Smooth muscle cell (in vitro differentiated cells): ENCODE measurements at regions not wholly inside any gene's neighbourhood (a gene's known extent, or its start where the extent isn't known, plus 50 kb on each side); places are given as distances from the start of the nearest gene placed in this dataset.
"Not testable (repeated sequence)": the region's sequence is repeated elsewhere in the genome, so short reads cannot be mapped to it uniquely, and the experiment has no call there.

ENCODE experiments used
- DNase-seq: peaks from one replicate; lab custom pipeline; 2025; ENCODE audit not compliant: unreplicated experiment; lab: John Stamatoyannopoulos, UW
- H2AFZ ChIP-seq: fragments of 200-600 bp; sonication (generic); 2 replicates; pipeline ENCODE4 v1.6.0; 2016; ENCODE audit warnings: antibody characterized with exemption, low read depth, mild to moderate bottlenecking
- H3F3A ChIP-seq: fragments of 200-600 bp; sonication (generic); 2 replicates; pipeline ENCODE4 v1.6.0; 2017; ENCODE audit warnings: antibody characterized with exemption, low read depth
- H3K27ac ChIP-seq: fragments of 200-600 bp; sonication (generic); 2 replicates; pipeline ENCODE4 v1.5.1; 2016; ENCODE audit warnings: low read depth, mild to moderate bottlenecking
- H3K27me3 ChIP-seq: fragments of 200-600 bp; sonication (generic); 2 replicates; pipeline ENCODE4 v1.6.1; 2016; ENCODE audit warnings: low read depth, mild to moderate bottlenecking
- H3K36me3 ChIP-seq: fragments of 200-600 bp; sonication (generic); 2 replicates; pipeline ENCODE4 v1.5.1; 2016; ENCODE audit warnings: low read depth
- H3K4me1 ChIP-seq: fragments of 200-600 bp; sonication (generic); 2 replicates; pipeline ENCODE4 v1.5.1; 2016; ENCODE audit warnings: low read depth
- H3K4me2 ChIP-seq: fragments of 200-600 bp; sonication (generic); 2 replicates; pipeline ENCODE4 v1.6.0; 2016; ENCODE audit warnings: mild to moderate bottlenecking
- H3K4me3 ChIP-seq: fragments of 200-600 bp; sonication (generic); 2 replicates; pipeline ENCODE4 v1.5.1; 2016; ENCODE audit warnings: mild to moderate bottlenecking
- H3K79me2 ChIP-seq: fragments of 200-600 bp; sonication (generic); 2 replicates; pipeline ENCODE4 v1.6.0; 2016; ENCODE audit warnings: low read depth, mild to moderate bottlenecking
- H3K9ac ChIP-seq: fragments of 200-600 bp; sonication (generic); 2 replicates; pipeline ENCODE4 v1.6.0; 2016; ENCODE audit warnings: low read depth
- H3K9me3 ChIP-seq: fragments of 200-600 bp; sonication (generic); replicated peaks from 2 replicates; pipeline ENCODE4 v1.5.1; 2016; ENCODE audit warnings: low read depth
- H4K20me1 ChIP-seq: fragments of 200-600 bp; sonication (generic); 2 replicates; pipeline ENCODE4 v1.6.0; 2016; ENCODE audit warnings: low read depth
- CTCF ChIP-seq: fragments of 200-600 bp; sonication (generic); IDR thresholded peaks from 2 replicates; pipeline ENCODE4 v1.5.1; 2017; ENCODE audit warnings: borderline replicate concordance, mild to moderate bottlenecking, antibody characterized with exemption; ENCODE audit not compliant: insufficient read depth, poor library complexity, severe bottlenecking
- WGBS: methylation state at CpG from one replicate; pipeline ENCODE4 v1.1.7; 2016; ENCODE audit warnings: low lambda C conversion rate; 5-methylcytosine and 5-hydroxymethylcytosine counted together

GRCh38 chr11:87769661-87770060 lies 405.6 kb downstream of the RAB38 start:
- Histone ChIP-seq H3K9ac (no peak overlapping the region), H3F3A (no peaks in the 10 kb centered on the region), H3K4me2 (no peak overlapping the region), H3K27me3 (no peaks in the 10 kb centered on the region), H3K79me2 (no peaks in the 10 kb centered on the region), H4K20me1 (no peaks in the 10 kb centered on the region), H2AFZ (no peak overlapping the region), H3K4me3 (no peak overlapping the region), H3K36me3 (no peaks in the 10 kb centered on the region), H3K9me3 (no peaks in the 10 kb centered on the region), H3K27ac (no peak overlapping the region), H3K4me1 (no peaks in the 10 kb centered on the region)
- DNase-seq, result no peak
- WGBS, result 82% methylated on average over 3 of the region's 3 CpGs
- no peak for TF ChIP-seq CTCF

GRCh38 chr11:87767615-87768014 lies 407.6 kb downstream of the RAB38 start:
- Histone ChIP-seq H3K27me3 (no peaks in the 10 kb centered on the region), H3K79me2 (no peaks in the 10 kb centered on the region), H3K36me3 (no peaks in the 10 kb centered on the region), H3K4me1 (no peaks in the 10 kb centered on the region), H3K27ac (no peak overlapping the region), H3K4me3 (no peak overlapping the region), H2AFZ (no peak overlapping the region), H4K20me1 (no peaks in the 10 kb centered on the region), H3K9ac (no peak overlapping the region), H3F3A (no peaks in the 10 kb centered on the region), H3K4me2 (no peak overlapping the region), H3K9me3 (no peaks in the 10 kb centered on the region)
- no peak for DNase-seq
- WGBS, result 89% methylated on average over 4 of the region's 4 CpGs
- TF ChIP-seq CTCF, result no peak

GRCh38 chr11:87764075-87764474 lies 411.2 kb downstream of the RAB38 start:
- not testable (repeated sequence) for H3K4me3 ChIP-seq, H3K9me3 ChIP-seq, H2AFZ ChIP-seq, H3K27me3 ChIP-seq, H3K36me3 ChIP-seq, H3K4me1 ChIP-seq, H3F3A ChIP-seq, H3K79me2 ChIP-seq, H3K4me2 ChIP-seq, H3K27ac ChIP-seq, DNase-seq, H4K20me1 ChIP-seq, H3K9ac ChIP-seq
- 90% methylated on average over 9 of the region's 9 CpGs for WGBS

- Histone ChIP-seq H3K4me2 (no peak overlapping the region), H3K79me2 (no peaks in the 10 kb centered on the region), H3K27me3 (no peaks in the 10 kb centered on the region), H3K4me3 (no peak overlapping the region), H3K9me3 (no peaks in the 10 kb centered on the region), H3K36me3 (no peaks in the 10 kb centered on the region), H2AFZ (no peak overlapping the region), H3K27ac (no peak overlapping the region), H3F3A (no peaks in the 10 kb centered on the region), H3K4me1 (no peaks in the 10 kb centered on the region), H4K20me1 (no peaks in the 10 kb centered on the region), H3K9ac (no peak overlapping the region)
- no peak for DNase-seq
- no peak for TF ChIP-seq CTCF
- WGBS, result 92% methylated on average over 1 of the region's 1 CpG
Measured at GRCh38 chr11:87754685-87755084, 420.6 kb downstream of the RAB38 start.
